PC-9 (cell line): ENCODE measurements at regions not wholly inside any gene's neighbourhood (a gene's known extent, or its start where the extent isn't known, plus 50 kb on each side); places are given as distances from the start of the nearest gene placed in this dataset.

ENCODE experiments used
- BruUV-seq: library from RNA; stranded (reverse); fragments of 400-500 nt; replicated peaks from 2 replicates; lab custom pipeline; 2021; lab: Mats Ljungman, UMichigan
- CTCF ChIA-PET: fragments of 300-600 bp; sonication (Branson Sonifier 250); formaldehyde crosslinking; loops from one replicate; lab custom pipeline; 2022; ENCODE audit warnings: antibody characterized with exemption; lab: Charles Lee
- POLR2A ChIA-PET: fragments of 300-600 bp; sonication (Branson Sonifier 250); formaldehyde crosslinking; loops from one replicate; lab custom pipeline; 2022; ENCODE audit warnings: antibody characterized with exemption; ENCODE audit not compliant: unreplicated experiment; lab: Charles Lee
- DNase-seq, 2 experiments: peaks; one replicate each; pipeline versions ENCODE4 v3.0.0 to v3.0.0-alpha.2; 2015 to 2022; ENCODE audit warnings: mixed read lengths in 1 of 2
- H2AFZ ChIP-seq: fragments of 200-600 bp; sonication (generic); 2 replicates; pipeline ENCODE4 v1.8.1; 2017; ENCODE audit warnings: antibody characterized with exemption
- H3F3A ChIP-seq: fragments of 200-600 bp; sonication (generic); 2 replicates; pipeline ENCODE4 v1.8.1; 2017; ENCODE audit warnings: antibody characterized with exemption, mild to moderate bottlenecking, low read depth; ENCODE audit not compliant: insufficient read depth
- H3K27ac ChIP-seq: fragments of 200-600 bp; sonication (generic); 2 replicates; pipeline ENCODE4 v1.6.1; 2016; ENCODE audit warnings: mixed run types
- H3K27me3 ChIP-seq: fragments of 200-600 bp; sonication (generic); 2 replicates; pipeline ENCODE4 v1.6.1; 2016; ENCODE audit warnings: low read depth, mixed run types; ENCODE audit not compliant: insufficient read depth
- H3K36me3 ChIP-seq: fragments of 200-600 bp; sonication (generic); 2 replicates; pipeline ENCODE4 v1.6.1; 2016; ENCODE audit warnings: low read depth, mixed run types
- H3K4me1 ChIP-seq: fragments of 200-600 bp; sonication (generic); replicated peaks from 2 replicates; pipeline ENCODE4 v1.6.1; 2016; ENCODE audit warnings: mixed run types; ENCODE audit not compliant: insufficient read depth
- H3K4me2 ChIP-seq: fragments of 200-600 bp; sonication (generic); 2 replicates; pipeline ENCODE4 v1.6.1; 2017; ENCODE audit warnings: mixed run types
- H3K4me3 ChIP-seq: fragments of 200-600 bp; sonication (generic); 2 replicates; pipeline ENCODE4 v1.6.1; 2016; ENCODE audit warnings: mixed run types
- H3K79me2 ChIP-seq: fragments of 200-600 bp; sonication (generic); 2 replicates; pipeline ENCODE4 v1.6.1; 2017; ENCODE audit warnings: low read depth, mixed run types
- H3K9me2 ChIP-seq: fragments of 200-600 bp; sonication (generic); 2 replicates; pipeline ENCODE4 v1.8.1; 2017; ENCODE audit warnings: mild to moderate bottlenecking; ENCODE audit not compliant: insufficient read depth
- H3K9me3 ChIP-seq: fragments of 200-600 bp; sonication (generic); 2 replicates; pipeline ENCODE4 v1.8.1; 2016; ENCODE audit warnings: low read depth; ENCODE audit not compliant: insufficient read depth
- H4K20me1 ChIP-seq: fragments of 200-600 bp; sonication (generic); 2 replicates; pipeline ENCODE4 v1.8.1; 2017; ENCODE audit not compliant: insufficient read depth
- EZH2 ChIP-seq: fragments of 200-600 bp; sonication (generic); IDR thresholded peaks from 2 replicates; pipeline ENCODE4 v1.8.0; 2017; ENCODE audit warnings: antibody characterized with exemption, low read depth
- intact Hi-C: fragments of 100-400 bp; cut with micrococcal nuclease; formaldehyde crosslinking; loops from one replicate; pipeline ENCODE4 v1.10.0; 2022; ENCODE audit not compliant: unreplicated experiment
- TF ChIP-seq, protein P1 (sequence below): fragments of 200-600 bp; sonication (generic); conservative IDR thresholded peaks from 2 replicates; pipeline ENCODE4 v1.6.1; 2017; ENCODE audit warnings: mixed run types, antibody characterized with exemption, mild to moderate bottlenecking, moderate library complexity

DNA sequence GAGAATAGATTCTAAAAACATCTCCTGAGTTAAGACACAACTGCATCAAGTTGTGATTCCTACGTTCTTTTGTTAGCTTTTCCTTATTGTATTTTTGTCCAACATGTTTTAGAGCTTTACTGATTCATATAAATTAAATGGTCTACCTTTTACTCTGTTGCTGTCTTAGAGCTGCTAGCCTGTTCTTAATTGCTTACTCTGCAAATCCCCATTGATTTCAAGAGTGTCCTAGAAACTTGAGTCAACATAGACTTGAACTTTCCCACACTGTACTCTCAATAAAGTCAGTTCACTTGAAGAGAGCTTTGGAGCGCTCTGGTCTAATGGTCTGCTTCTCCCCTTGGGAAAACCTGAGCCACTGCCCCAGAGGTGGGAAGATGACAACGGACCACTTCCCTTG lies 343.9 kb downstream of the CCER1 start:
- Histone ChIP-seq H4K20me1 (no peaks in the 10 kb centered on the region), H3K4me1 (no peaks in the 10 kb centered on the region), H3K9me3 (no peaks in the 10 kb centered on the region), H3K9me2 (no peaks in the 10 kb centered on the region), H3K36me3 (no peaks in the 10 kb centered on the region), H3K27me3 (no peaks in the 10 kb centered on the region), H3K4me2 (no peak overlapping the region), H3K79me2 (no peaks in the 10 kb centered on the region), H3K4me3 (no peak overlapping the region), H3K27ac (no peak overlapping the region), H3F3A (no peaks in the 10 kb centered on the region), H2AFZ (no peak overlapping the region)
- BruUV-seq: no TSS peak
- TF ChIP-seq, protein P1, sequence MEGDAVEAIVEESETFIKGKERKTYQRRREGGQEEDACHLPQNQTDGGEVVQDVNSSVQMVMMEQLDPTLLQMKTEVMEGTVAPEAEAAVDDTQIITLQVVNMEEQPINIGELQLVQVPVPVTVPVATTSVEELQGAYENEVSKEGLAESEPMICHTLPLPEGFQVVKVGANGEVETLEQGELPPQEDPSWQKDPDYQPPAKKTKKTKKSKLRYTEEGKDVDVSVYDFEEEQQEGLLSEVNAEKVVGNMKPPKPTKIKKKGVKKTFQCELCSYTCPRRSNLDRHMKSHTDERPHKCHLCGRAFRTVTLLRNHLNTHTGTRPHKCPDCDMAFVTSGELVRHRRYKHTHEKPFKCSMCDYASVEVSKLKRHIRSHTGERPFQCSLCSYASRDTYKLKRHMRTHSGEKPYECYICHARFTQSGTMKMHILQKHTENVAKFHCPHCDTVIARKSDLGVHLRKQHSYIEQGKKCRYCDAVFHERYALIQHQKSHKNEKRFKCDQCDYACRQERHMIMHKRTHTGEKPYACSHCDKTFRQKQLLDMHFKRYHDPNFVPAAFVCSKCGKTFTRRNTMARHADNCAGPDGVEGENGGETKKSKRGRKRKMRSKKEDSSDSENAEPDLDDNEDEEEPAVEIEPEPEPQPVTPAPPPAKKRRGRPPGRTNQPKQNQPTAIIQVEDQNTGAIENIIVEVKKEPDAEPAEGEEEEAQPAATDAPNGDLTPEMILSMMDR: no peak
- no peak for TF ChIP-seq EZH2
- ChIA-PET CTCF (no interaction called here), POLR2A (no interaction called here)
- intact Hi-C loops: no loop called here
- no peak for DNase-seq

DNA sequence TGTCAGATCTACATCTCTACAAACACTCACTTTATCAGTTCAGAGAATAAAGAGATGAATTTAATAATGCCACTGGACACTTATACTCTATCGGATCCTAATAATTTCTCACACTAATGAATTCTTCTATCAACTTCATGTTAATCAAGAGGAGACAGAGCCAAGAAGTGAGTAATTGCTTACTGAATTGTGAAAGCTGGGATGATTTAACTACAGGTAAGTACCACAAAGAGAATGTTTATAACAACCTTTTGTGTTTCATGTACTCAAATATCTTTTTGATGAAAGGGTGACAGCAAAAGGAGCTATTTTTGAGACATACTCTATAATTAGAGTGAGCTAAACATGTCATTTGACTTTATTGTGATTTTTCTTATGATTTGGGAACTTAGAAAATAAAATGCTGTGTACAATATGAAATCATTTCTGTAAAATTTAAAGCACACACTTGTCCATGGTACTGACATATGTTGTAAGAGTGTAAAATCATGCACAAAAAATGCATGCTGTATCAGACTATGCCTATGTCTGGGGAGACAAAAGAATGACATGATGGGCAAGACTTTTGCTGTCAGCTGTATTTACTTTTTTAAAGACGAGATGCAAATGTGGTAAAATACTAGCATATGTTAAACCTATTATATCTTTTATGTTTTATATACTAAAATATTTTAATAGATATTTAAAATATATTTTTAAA lies 361.2 kb downstream of the CCER1 start:
- intact Hi-C loops: no loop called here

DNA sequence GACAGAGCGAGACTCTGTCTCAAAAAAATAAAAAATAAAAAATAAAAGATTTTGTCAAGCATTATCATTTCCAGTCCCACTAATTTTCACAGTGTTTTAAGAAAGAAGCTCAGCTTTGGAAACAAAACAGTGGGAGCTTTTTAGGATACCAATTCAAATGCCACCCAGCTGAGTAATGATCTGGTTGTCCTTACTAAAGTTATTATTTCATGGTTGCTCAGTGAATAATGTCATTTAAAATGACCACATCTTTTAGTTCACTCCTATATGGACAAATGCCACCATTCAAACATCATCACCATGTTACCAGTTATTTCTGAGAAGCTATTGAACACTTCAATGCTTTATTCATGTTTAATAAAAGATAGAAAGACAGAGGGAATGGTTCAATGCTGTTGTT lies 365.0 kb downstream of the CCER1 start:
- Histone ChIP-seq H4K20me1 (no peaks in the 10 kb centered on the region), H3K27ac (no peak overlapping the region), H2AFZ (no peak overlapping the region), H3K36me3 (no peaks in the 10 kb centered on the region), H3K79me2 (no peaks in the 10 kb centered on the region), H3K4me2 (no peak overlapping the region), H3K9me3 (0 out of 2 replicates have a peak, but pooled peaks cover 6% of the 10 kb centered on the region), H3K4me1 (no peaks in the 10 kb centered on the region), H3F3A (no peaks in the 10 kb centered on the region), H3K4me3 (no peak overlapping the region), H3K27me3 (no peaks in the 10 kb centered on the region), H3K9me2 (no peaks in the 10 kb centered on the region; the same call in 1 of the 2 replicates)
- DNase-seq: no peak
- CTCF ChIA-PET: no interaction called here
- TF ChIP-seq, protein P1: no peak
- TF ChIP-seq EZH2: no peak
- POLR2A ChIA-PET: interaction anchor here (0.6 kb wide), 1 partner anchor 166 kb away, joined by 4 read pairs; no protein-coding TSS in a partner anchor
- BruUV-seq: no TSS peak
- intact Hi-C loops: no loop called here

More for the DNA sequence above, 361.2 kb downstream of the CCER1 start:
- no TSS peak for BruUV-seq
- Histone ChIP-seq H3K27me3 (no peaks in the 10 kb centered on the region), H3K36me3 (no peaks in the 10 kb centered on the region), H3K4me2 (no peak overlapping the region), H2AFZ (no peak overlapping the region), H3K79me2 (no peaks in the 10 kb centered on the region), H3K9me3 (no peaks in the 10 kb centered on the region), H4K20me1 (no peaks in the 10 kb centered on the region), H3K4me1 (no peaks in the 10 kb centered on the region), H3K9me2 (no peaks in the 10 kb centered on the region; the same call in 1 of the 2 replicates), H3F3A (no peaks in the 10 kb centered on the region), H3K4me3 (no peak overlapping the region), H3K27ac (no peak overlapping the region)
- DNase-seq: no peak
- CTCF ChIA-PET: no interaction called here
- POLR2A ChIA-PET: no interaction called here
- TF ChIP-seq, protein P1: no peak
- TF ChIP-seq EZH2: no peak
